ENCODE measurements at regions not wholly inside any gene's neighbourhood (a gene's known extent, or its start where the extent isn't known, plus 50 kb on each side); places are given as distances from the start of the nearest gene placed in this dataset.

GRCh38 chr20:23255106-23255505 is 95.5 kb upstream of the NXT1 start:
- peaks cover 31% of the 10 kb centered on the region for H3K4me1 ChIP-seq (ENCODE audit: control insufficient read depth, extremely low read depth, insufficient read depth, low read length)
- DNase-seq (ENCODE audit: low read depth, low spot score) = no peak
- H3K27ac ChIP-seq (ENCODE audit: control insufficient read depth, insufficient read depth, low read length) = no peak overlapping the region
- TF ChIP-seq EZH2 (IDR thresholded peaks at IDR 0.05; ENCODE audit: low read length) (no peak), CTCF (optimal IDR thresholded peaks at IDR 0.05 in 1 of 3, IDR thresholded peaks at IDR 0.05 in 1 of 3, conservative IDR thresholded peaks at IDR 0.05 in 1 of 3; ENCODE audit: extremely low read depth in 1 of 3, insufficient read depth in 2 of 3, low read length in 3 of 3) (no peak)
- dilution Hi-C loops (cut with MboI; ENCODE audit: extremely low pct_ligation_motif_present, low sequenced_read_pairs) = no loop called here
- no peaks in the 10 kb centered on the region for H3K9me1 ChIP-seq (ENCODE audit: control insufficient read depth, extremely low read depth, insufficient read depth, low read length)
- H3K79me2 ChIP-seq (ENCODE audit: control insufficient read depth, insufficient read depth, low read length) = no peaks in the 10 kb centered on the region
- no peak overlapping the region for H3K4me3 ChIP-seq (ENCODE audit: control insufficient read depth in 2 of 3, extremely low read depth in 1 of 3, insufficient read depth in 2 of 3, low read depth in 1 of 3, low read length in 3 of 3)
- H3K9ac ChIP-seq (ENCODE audit: control insufficient read depth, extremely low read depth, insufficient read depth, low read length) = no peak overlapping the region
- no peak for FAIRE-seq
- H3K9me3 ChIP-seq (ENCODE audit: control insufficient read depth, low read depth, low read length) = no peaks in the 10 kb centered on the region
- H2AFZ ChIP-seq (ENCODE audit: control insufficient read depth, low read length) = no peak overlapping the region
- H3K27me3 ChIP-seq (ENCODE audit: control insufficient read depth, extremely low read depth, insufficient read depth, low read length) = no peaks in the 10 kb centered on the region
- H3K36me3 ChIP-seq (ENCODE audit: control insufficient read depth in 2 of 2, extremely low read depth in 1 of 2, insufficient read depth in 2 of 2, low read length in 2 of 2) = no peaks in the 10 kb centered on the region
- H3K4me2 ChIP-seq (ENCODE audit: control insufficient read depth, extremely low read depth, insufficient read depth, low read depth, low read length) = no peak overlapping the region
- H4K20me1 ChIP-seq (ENCODE audit: control insufficient read depth, extremely low read depth, insufficient read depth, low read length) = no peaks in the 10 kb centered on the region

GRCh38 chr20:23254505-23254904 is 96.1 kb upstream of the NXT1 start:
- FAIRE-seq = no peak
- peaks cover 31% of the 10 kb centered on the region for H3K4me1 ChIP-seq (ENCODE audit: control insufficient read depth, extremely low read depth, insufficient read depth, low read length)
- no peaks in the 10 kb centered on the region for H3K79me2 ChIP-seq (ENCODE audit: control insufficient read depth, insufficient read depth, low read length)
- H3K9me1 ChIP-seq (ENCODE audit: control insufficient read depth, extremely low read depth, insufficient read depth, low read length) = no peaks in the 10 kb centered on the region
- H4K20me1 ChIP-seq (ENCODE audit: control insufficient read depth, extremely low read depth, insufficient read depth, low read length) = no peaks in the 10 kb centered on the region
- TF ChIP-seq CTCF (optimal IDR thresholded peaks at IDR 0.05 in 1 of 3, IDR thresholded peaks at IDR 0.05 in 1 of 3, conservative IDR thresholded peaks at IDR 0.05 in 1 of 3; ENCODE audit: extremely low read depth in 1 of 3, insufficient read depth in 2 of 3, low read length in 3 of 3) (no peak), EZH2 (IDR thresholded peaks at IDR 0.05; ENCODE audit: low read length) (no peak)
- dilution Hi-C loops (cut with MboI; ENCODE audit: extremely low pct_ligation_motif_present, low sequenced_read_pairs) = no loop called here
- H2AFZ ChIP-seq (ENCODE audit: control insufficient read depth, low read length) = no peak overlapping the region
- H3K9ac ChIP-seq (ENCODE audit: control insufficient read depth, extremely low read depth, insufficient read depth, low read length) = no peak overlapping the region
- no peak overlapping the region for H3K4me3 ChIP-seq (ENCODE audit: control insufficient read depth in 2 of 3, extremely low read depth in 1 of 3, insufficient read depth in 2 of 3, low read depth in 1 of 3, low read length in 3 of 3)
- no peak overlapping the region for H3K27ac ChIP-seq (ENCODE audit: control insufficient read depth, insufficient read depth, low read length)
- H3K36me3 ChIP-seq (ENCODE audit: control insufficient read depth in 2 of 2, extremely low read depth in 1 of 2, insufficient read depth in 2 of 2, low read length in 2 of 2) = no peaks in the 10 kb centered on the region
- H3K9me3 ChIP-seq (ENCODE audit: control insufficient read depth, low read depth, low read length) = no peaks in the 10 kb centered on the region
- no peak overlapping the region for H3K4me2 ChIP-seq (ENCODE audit: control insufficient read depth, extremely low read depth, insufficient read depth, low read depth, low read length)
- no peak for DNase-seq (ENCODE audit: low read depth, low spot score)
- no peaks in the 10 kb centered on the region for H3K27me3 ChIP-seq (ENCODE audit: control insufficient read depth, extremely low read depth, insufficient read depth, low read length)

All from keratinocyte (primary cell).